HepG2 (cell line): ENCODE measurements at regions not wholly inside any gene's neighbourhood (a gene's known extent, or its start where the extent isn't known, plus 50 kb on each side); places are given as distances from the start of the nearest gene placed in this dataset.
A peak's percentile ranks its signal among the peaks of the same experiment; 100 is the strongest.

Source experiments
- AHR ChIP-seq: IDR thresholded peaks from 2 replicates; pipeline ENCODE4 v1.6.1; 2018; ENCODE audit warnings: missing genetic modification reagents, missing compliant biosample characterization
- BRD4 ChIP-seq: sonication (generic); formaldehyde crosslinking; IDR thresholded peaks from 2 replicates; pipeline ENCODE4 v1.4.0; 2020; ENCODE audit warnings: missing genetic modification reagents
- E2F2 ChIP-seq: sonication (generic); formaldehyde crosslinking; IDR thresholded peaks from 2 replicates; pipeline ENCODE4 v1.4.0; 2020; ENCODE audit warnings: missing genetic modification reagents, borderline replicate concordance
- HNRNPUL1 ChIP-seq: fragments of 200-400 bp; formaldehyde crosslinking; IDR thresholded peaks from 2 replicates; pipeline ENCODE4 v1.6.1; 2017; ENCODE audit warnings: low read depth, mild to moderate bottlenecking, low read length, moderate library complexity
- HOMEZ ChIP-seq: IDR thresholded peaks from 2 replicates; pipeline ENCODE4 v1.6.1; 2016; ENCODE audit warnings: low read depth
- KDM2A ChIP-seq: sonication (generic); formaldehyde crosslinking; IDR thresholded peaks from 2 replicates; pipeline ENCODE4 v1.4.0; 2020; ENCODE audit warnings: low read depth, missing genetic modification reagents, borderline replicate concordance
- MED1 ChIP-seq: sonication (generic); formaldehyde crosslinking; IDR thresholded peaks from 2 replicates; pipeline ENCODE4 v1.4.0; 2020; ENCODE audit warnings: missing genetic modification reagents
- NRL ChIP-seq: sonication (generic); formaldehyde crosslinking; IDR thresholded peaks from 2 replicates; pipeline ENCODE4 v1.5.0; 2020; ENCODE audit warnings: missing genetic modification reagents, mild to moderate bottlenecking, moderate library complexity, borderline replicate concordance
- TBP ChIP-seq: sonication (generic); formaldehyde crosslinking; IDR thresholded peaks from 2 replicates; pipeline ENCODE4 v1.5.0; 2020; ENCODE audit warnings: missing genetic modification reagents
- USF2 ChIP-seq, 2 experiments: sonication (generic) in 1 of 2; formaldehyde crosslinking in 1 of 2; IDR thresholded peaks; 2 replicates each; pipeline versions ENCODE4 v1.5.1 to v1.6.1; 2011 to 2020; ENCODE audit warnings: borderline replicate concordance in 1 of 2, low read depth in 1 of 2, low read length in 1 of 2, mild to moderate bottlenecking in 1 of 2, missing genetic modification reagents in 1 of 2, moderate library complexity in 1 of 2
- ZBTB20 ChIP-seq: sonication (generic); formaldehyde crosslinking; IDR thresholded peaks from 2 replicates; pipeline ENCODE4 v1.8.1; 2023; ENCODE audit warnings: missing genetic modification reagents, low read depth, mild to moderate bottlenecking, borderline replicate concordance
- ZNF513 ChIP-seq: sonication (generic); formaldehyde crosslinking; conservative IDR thresholded peaks from 2 replicates; pipeline ENCODE4 v1.5.0; 2020; ENCODE audit warnings: missing genetic modification reagents
- ZNF605 ChIP-seq: sonication (generic); formaldehyde crosslinking; IDR thresholded peaks from 2 replicates; pipeline ENCODE4 v1.8.0; 2022; ENCODE audit warnings: mild to moderate bottlenecking, missing genetic modification reagents

- TF ChIP-seq ZNF513 (CRISPR knock-in tag): no peak
- no peak for TF ChIP-seq BRD4 (CRISPR knock-in tag)
- TF ChIP-seq USF2 (IDR thresholded peaks at IDR 0.05; ENCODE audit: low read depth, low read length): no peak
- TF ChIP-seq USF2 (CRISPR knock-in tag; IDR thresholded peaks at IDR 0.05; ENCODE audit: borderline replicate concordance): no peak
- no peak for TF ChIP-seq MED1
- no peak for TF ChIP-seq AHR (CRISPR knock-in tag)
- TF ChIP-seq HOMEZ (CRISPR knock-in tag): peak; percentile 73; the same call in 1 of the 2 replicates
- no peak for TF ChIP-seq KDM2A (CRISPR knock-in tag)
- TF ChIP-seq ZNF605: no peak
- 0 out of 2 replicates have a peak, but pooled peaks have one; percentile 12 for TF ChIP-seq NRL (CRISPR knock-in tag)
- no peak for TF ChIP-seq E2F2 (CRISPR knock-in tag)
- no peak for TF ChIP-seq TBP (CRISPR knock-in tag)
- no peak for TF ChIP-seq HNRNPUL1
- TF ChIP-seq ZBTB20 (CRISPR knock-in tag): no peak
These were observed 269.8 kb upstream of the ID2 start (continued) for GRCh38 chr2:8412082-8412481.
